HCT116 (cell line): ENCODE measurements at regions not wholly inside any gene's neighbourhood (a gene's known extent, or its start where the extent isn't known, plus 50 kb on each side); places are given as distances from the start of the nearest gene placed in this dataset.

ENCODE experiments used
- ATAC-seq: fragments of 200-7000 bp; cut with Tn5 transposase; 2 replicates; pipeline ENCODE4 v1.9.1; 2020; ENCODE audit warnings: mild to moderate bottlenecking, moderate library complexity
- BruUV-seq: library from RNA; stranded (reverse); fragments of 400-500 nt; replicated peaks from 2 replicates; lab custom pipeline; 2021; lab: Mats Ljungman, UMichigan
- CTCF ChIA-PET: fragments of 300-600 bp; sonication (Branson Sonifier 250); formaldehyde crosslinking; loops from one replicate; lab custom pipeline; 2021; ENCODE audit warnings: antibody characterized with exemption; lab: Charles Lee
- POLR2A ChIA-PET: fragments of 300-600, 350-600 bp; sonication (Branson Sonifier 250); formaldehyde crosslinking; loops from one replicate; lab custom pipeline; 2021; ENCODE audit warnings: antibody characterized with exemption; lab: Charles Lee
- RAD21 ChIA-PET, 2 experiments: fragments of 300-600 bp; sonication (Branson Sonifier 250); formaldehyde crosslinking; loops; one replicate each; lab custom pipeline; 2023; ENCODE audit warnings: low total read pairs in 2 of 2; ENCODE audit not compliant: uncharacterized antibody in 2 of 2, unreplicated experiment in 2 of 2, low non-redundant PET in 1 of 2; lab: Charles Lee
- DNase-seq: peaks from one replicate; pipeline ENCODE4 v3.0.0-alpha.2; 2010; ENCODE audit warnings: low read depth, low spot score
- H2AFZ ChIP-seq: fragments of 200-600 bp; shearing (Covaris generic), sonication (generic); 2 replicates; pipeline ENCODE4 v1.6.1; 2017; ENCODE audit warnings: low read depth, mixed run types, mixed read lengths, antibody characterized with exemption, low read length; ENCODE audit not compliant: poor library complexity, severe bottlenecking
- H3K27ac ChIP-seq: 2 replicates; pipeline ENCODE4 v1.5.1; 2012; ENCODE audit warnings: low read depth, low read length
- H3K27me3 ChIP-seq: fragments of 200-600 bp; sonication (generic); 2 replicates; pipeline ENCODE4 v1.6.1; 2016; ENCODE audit warnings: mixed run types, low read length, mixed read lengths; ENCODE audit not compliant: insufficient read depth
- H3K36me3 ChIP-seq, 2 experiments: fragments of 200-500 bp in 1 of 2; fragments of 200-600 bp in 1 of 2; sonication (Bioruptor generic) in 1 of 2; sonication (generic) in 1 of 2; 2 replicates each; pipeline versions ENCODE4 v1.5.1 to v1.6.1; 2014 to 2016; ENCODE audit warnings: low read length in 2 of 2, inconsistent platforms in 1 of 2, mixed read lengths in 1 of 2, mixed run types in 1 of 2; ENCODE audit not compliant: insufficient read depth in 2 of 2, control insufficient read depth in 1 of 2
- H3K4me1 ChIP-seq, 2 experiments: fragments of 200-600 bp in 1 of 2; sonication (generic) in 1 of 2; 2 replicates each; pipeline versions ENCODE4 v1.5.1 to v1.6.1; 2012 to 2017; ENCODE audit warnings: low read length in 2 of 2, inconsistent platforms in 1 of 2, mild to moderate bottlenecking in 1 of 2, mixed read lengths in 1 of 2, mixed run types in 1 of 2, moderate library complexity in 1 of 2; ENCODE audit not compliant: insufficient read depth in 2 of 2, control insufficient read depth in 1 of 2
- H3K4me2 ChIP-seq: fragments of 200-600 bp; sonication (generic); 2 replicates; pipeline ENCODE4 v1.6.1; 2017; ENCODE audit warnings: mixed run types, low read length, mixed read lengths
- H3K4me3 ChIP-seq, 2 experiments: fragments of 200-600 bp in 1 of 2; sonication (generic) in 1 of 2; replicated peaks in 1 of 2; 2 replicates each; pipeline ENCODE4 v1.5.1; 2011 to 2016; ENCODE audit warnings: low read length in 2 of 2, control low read depth in 1 of 2, low read depth in 1 of 2, mild to moderate bottlenecking in 1 of 2, mixed read lengths in 1 of 2, mixed run types in 1 of 2
- H3K79me2 ChIP-seq: fragments of 200-600 bp; sonication (generic); 2 replicates; pipeline ENCODE4 v1.6.1; 2017; ENCODE audit warnings: mild to moderate bottlenecking, mixed run types, low read length, moderate library complexity, mixed read lengths; ENCODE audit not compliant: insufficient read depth
- H3K9ac ChIP-seq: fragments of 200-600 bp; sonication (generic); 2 replicates; pipeline ENCODE4 v1.6.1; 2016; ENCODE audit warnings: low read length, mixed read lengths
- H3K9me2 ChIP-seq: fragments of 200-600 bp; sonication (generic), shearing (Covaris generic); 2 replicates; pipeline ENCODE4 v1.6.1; 2017; ENCODE audit warnings: mixed run types, mild to moderate bottlenecking, moderate library complexity; ENCODE audit not compliant: insufficient read depth
- H3K9me3 ChIP-seq, 2 experiments: fragments of 200-500 bp in 1 of 2; fragments of 200-600 bp in 1 of 2; sonication (Bioruptor generic) in 1 of 2; sonication (generic) in 1 of 2; 2 replicates each; pipeline ENCODE4 v1.6.1; 2014 to 2017; ENCODE audit warnings: low read length in 2 of 2, mixed read lengths in 2 of 2, inconsistent platforms in 1 of 2, low read depth in 1 of 2, mild to moderate bottlenecking in 1 of 2, mixed run types in 1 of 2, moderate library complexity in 1 of 2; ENCODE audit not compliant: control insufficient read depth in 1 of 2, insufficient read depth in 1 of 2
- H4K20me1 ChIP-seq: fragments of 200-600 bp; sonication (generic), shearing (Covaris generic); 2 replicates; pipeline ENCODE4 v1.6.1; 2017; ENCODE audit warnings: mixed run types, mild to moderate bottlenecking, moderate library complexity; ENCODE audit not compliant: insufficient read depth
- EGR1 ChIP-seq: IDR thresholded peaks from 2 replicates; pipeline ENCODE4 v1.6.1; 2012; ENCODE audit warnings: low read depth
- EZH2 ChIP-seq: fragments of 200-600 bp; sonication (generic); IDR thresholded peaks from 2 replicates; pipeline ENCODE4 v1.6.1; 2017; ENCODE audit warnings: antibody characterized with exemption, mixed run types
- EZH2phosphoT487 ChIP-seq: fragments of 200-600 bp; IDR thresholded peaks from 2 replicates; pipeline ENCODE4 v1.6.1; 2018; ENCODE audit warnings: antibody characterized with exemption, borderline replicate concordance
- FOSL1 ChIP-seq: IDR thresholded peaks from 2 replicates; pipeline ENCODE4 v1.6.1; 2012; ENCODE audit warnings: low read depth
- POLR2AphosphoS5 ChIP-seq: IDR thresholded peaks from 2 replicates; pipeline ENCODE4 v1.6.1; 2011; ENCODE audit warnings: mild to moderate bottlenecking, low read depth, low read length, moderate library complexity
- SIN3A ChIP-seq: IDR thresholded peaks from 2 replicates; pipeline ENCODE4 v1.6.1; 2012; ENCODE audit warnings: low read depth
- SP1 ChIP-seq: IDR thresholded peaks from 2 replicates; pipeline ENCODE4 v1.6.1; 2012; ENCODE audit warnings: low read depth
- SRF ChIP-seq: IDR thresholded peaks from 2 replicates; pipeline ENCODE4 v1.6.1; 2012; ENCODE audit warnings: low read depth
- ZFX ChIP-seq: fragments of 450-650 bp; IDR thresholded peaks from 2 replicates; pipeline ENCODE4 v1.6.1; 2017
- intact Hi-C: fragments of 100-400 bp; cut with micrococcal nuclease; formaldehyde crosslinking; loops from 2 replicates; pipeline ENCODE4 v1.10.0; 2022

DNA sequence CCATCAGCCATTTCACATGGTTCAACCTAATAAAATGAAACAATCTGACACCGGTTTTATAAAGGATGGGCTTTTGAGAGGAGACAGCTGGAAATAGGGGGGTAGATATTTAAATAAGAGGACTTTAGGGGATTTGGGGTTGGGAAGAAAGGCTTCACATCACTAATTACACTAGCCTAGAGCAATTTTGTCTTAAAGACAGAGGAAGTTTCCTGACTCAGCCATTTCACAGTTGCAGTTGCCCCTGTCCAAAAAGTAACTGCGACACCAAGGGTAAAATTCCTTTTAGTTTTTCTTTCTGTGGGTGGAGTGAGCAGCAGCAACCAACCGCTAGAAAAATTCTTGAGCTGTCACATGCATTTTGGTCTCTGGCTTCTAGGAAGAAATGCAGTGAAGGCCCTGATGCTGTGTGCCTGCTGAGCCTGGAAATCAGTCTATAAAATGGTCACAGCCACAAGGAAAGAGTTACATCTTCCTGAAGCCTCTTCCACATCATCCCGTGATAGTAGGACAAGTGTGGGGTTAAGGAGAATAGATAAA, 233.6 kb downstream of the ZNF674 start:
- ATAC-seq (no peak), DNase-seq (no peak)
- intact Hi-C loops: no loop called here
- POLR2A ChIA-PET: no interaction called here
- Histone ChIP-seq H3K4me3 (no peak overlapping the region), H2AFZ (no peak overlapping the region), H3K9me2 (no peaks in the 10 kb centered on the region), H4K20me1 (no peaks in the 10 kb centered on the region), H3K4me1 (peaks cover 12 to 25% of the 10 kb centered on the region in 2 experiments), H3K36me3 (no peaks in the 10 kb centered on the region), H3K4me2 (no peak overlapping the region), H3K9ac (no peak overlapping the region), H3K79me2 (no peaks in the 10 kb centered on the region), H3K27ac (no peak overlapping the region), H3K27me3 (no peaks in the 10 kb centered on the region), H3K9me3 (no peaks in the 10 kb centered on the region)
- no peak for TF ChIP-seq EZH2phosphoT487
- no peak for TF ChIP-seq EZH2
- TF ChIP-seq SRF: no peak
- TF ChIP-seq FOSL1: no peak
- TF ChIP-seq SP1: no peak
- TF ChIP-seq POLR2AphosphoS5: no peak
- TF ChIP-seq ZFX: no peak
- RAD21 ChIA-PET: no interaction called here
- no TSS peak for BruUV-seq
- CTCF ChIA-PET: no interaction called here

DNA sequence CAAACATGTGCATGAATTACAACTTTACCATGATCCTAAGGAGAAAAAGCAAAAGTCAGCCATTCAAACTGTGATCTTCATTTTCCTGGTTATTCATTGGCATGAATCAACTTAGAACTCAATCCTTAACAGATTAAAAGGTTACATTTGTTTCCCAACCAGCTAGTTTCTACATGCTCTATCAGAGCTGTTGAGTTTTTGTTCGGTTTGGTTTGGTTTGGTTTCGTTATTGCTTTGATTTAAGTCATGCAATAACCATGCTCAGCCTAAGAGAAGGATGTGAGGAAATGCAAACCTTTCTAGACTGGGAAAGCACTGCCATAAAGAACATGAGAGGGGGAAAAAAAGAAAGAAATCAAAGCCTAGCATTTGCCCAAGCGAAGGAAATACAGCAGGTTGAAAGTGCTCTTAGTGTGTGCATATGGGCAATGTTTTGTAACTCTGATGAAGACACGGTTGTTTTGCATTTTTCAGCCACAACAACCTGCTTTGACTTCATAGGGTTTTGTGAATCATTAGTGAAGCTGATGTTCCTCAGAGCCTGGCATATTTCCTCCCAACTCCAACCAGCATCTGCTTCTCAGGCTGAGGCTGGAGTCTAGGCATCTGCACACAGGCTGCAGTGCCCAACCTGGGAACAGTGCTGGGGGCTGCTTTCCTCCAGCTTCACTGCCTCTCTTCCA, 234.3 kb downstream of the ZNF674 start:
- BruUV-seq: no TSS peak
- ATAC-seq (no peak), DNase-seq (no peak)
- intact Hi-C loops: no loop called here
- Histone ChIP-seq H3K9me3 (no peaks in the 10 kb centered on the region; a peak in 1 of 4 replicates), H3K9ac (no peak overlapping the region), H3K79me2 (no peaks in the 10 kb centered on the region), H3K27me3 (no peaks in the 10 kb centered on the region), H3K27ac (no peak overlapping the region), H3K4me3 (no peak overlapping the region), H3K36me3 (no peaks in the 10 kb centered on the region), H3K9me2 (no peaks in the 10 kb centered on the region), H4K20me1 (no peaks in the 10 kb centered on the region), H2AFZ (no peak overlapping the region), H3K4me1 (peaks cover 5 to 18% of the 10 kb centered on the region in 2 experiments; a peak in 3 of 4 replicates), H3K4me2 (no peak overlapping the region)
- ChIA-PET POLR2A (no interaction called here), CTCF (no interaction called here), RAD21 (no interaction called here)
- no peak for TF ChIP-seq EGR1
- TF ChIP-seq EZH2phosphoT487: no peak
- TF ChIP-seq POLR2AphosphoS5: no peak
- TF ChIP-seq SIN3A: no peak
- TF ChIP-seq FOSL1: no peak
